ENCODE measurements at regions not wholly inside any gene's neighbourhood (a gene's known extent, or its start where the extent isn't known, plus 50 kb on each side); places are given as distances from the start of the nearest gene placed in this dataset.
"Not testable (repeated sequence)": the region's sequence is repeated elsewhere in the genome, so short reads cannot be mapped to it uniquely, and the experiment has no call there.

- not testable (repeated sequence) for DNase-seq
Measured at GRCh38 chr1:120941066-120941465, 51.5 kb downstream of the PPIAL4A start.

- DNase-seq = not testable (repeated sequence)
Measured at GRCh38 chr1:120941836-120942217, 52.3 kb downstream of the PPIAL4A start.

- not testable (repeated sequence) for DNase-seq
Measured at GRCh38 chr1:120942218-120942944, 52.8 kb downstream of the PPIAL4A start.

- DNase-seq = not testable (repeated sequence)
Measured at GRCh38 chr1:120942945-120943319, 53.4 kb downstream of the PPIAL4A start.

- not testable (repeated sequence) for DNase-seq
Measured at GRCh38 chr1:120944691-120945090, 55.1 kb downstream of the PPIAL4A start.

GRCh38 chr1:120945122-120945521 is 55.6 kb downstream of the PPIAL4A start:
- DNase-seq = not testable (repeated sequence)

GRCh38 chr1:120947114-120947513 is 57.5 kb downstream of the PPIAL4A start:
- DNase-seq = not testable (repeated sequence)

- DNase-seq = not testable (repeated sequence)
Measured at GRCh38 chr1:120949724-120950123, 60.2 kb downstream of the PPIAL4A start.

GRCh38 chr1:120950633-120951032 is 61.1 kb downstream of the PPIAL4A start:
- DNase-seq = not testable (repeated sequence)

GRCh38 chr1:120951100-120951499 is 61.5 kb downstream of the PPIAL4A start:
- DNase-seq = not testable (repeated sequence)

- DNase-seq = not testable (repeated sequence)
Measured at GRCh38 chr1:120952207-120952870, 62.8 kb downstream of the PPIAL4A start.

GRCh38 chr1:120952871-120953265 is 63.3 kb downstream of the PPIAL4A start:
- not testable (repeated sequence) for DNase-seq

- no peak for DNase-seq
Measured at GRCh38 chr1:120954736-120955135, 65.2 kb downstream of the PPIAL4A start.

GRCh38 chr1:120955961-120956360 is 66.4 kb downstream of the PPIAL4A start:
- not testable (repeated sequence) for DNase-seq

- not testable (repeated sequence) for DNase-seq
Measured at GRCh38 chr1:120966018-120966417, 76.4 kb downstream of the PPIAL4A start.

- DNase-seq = not testable (repeated sequence)
Measured at GRCh38 chr1:120972863-120973262, 83.3 kb downstream of the PPIAL4A start.

GRCh38 chr1:120973836-120974235 is 84.3 kb downstream of the PPIAL4A start:
- DNase-seq = not testable (repeated sequence)

- DNase-seq = not testable (repeated sequence)
Measured at GRCh38 chr1:120977279-120977678, 87.7 kb downstream of the PPIAL4A start.

- DNase-seq = not testable (repeated sequence)
Measured at GRCh38 chr1:120981489-120982094, 92.0 kb downstream of the PPIAL4A start.

- not testable (repeated sequence) for DNase-seq
Measured at GRCh38 chr1:120994614-120995013, 105.0 kb downstream of the PPIAL4A start.

- not testable (repeated sequence) for DNase-seq
Measured at GRCh38 chr1:120995025-120995424, 105.5 kb downstream of the PPIAL4A start.

GRCh38 chr1:121001090-121001726 is 111.6 kb downstream of the PPIAL4A start:
- not testable (repeated sequence) for DNase-seq

GRCh38 chr1:121003230-121003629 is 113.7 kb downstream of the PPIAL4A start:
- DNase-seq = not testable (repeated sequence)

All from RPMI8226 (cell line).